ENCODE measurements at regions not wholly inside any gene's neighbourhood (a gene's known extent, or its start where the extent isn't known, plus 50 kb on each side); places are given as distances from the start of the nearest gene placed in this dataset.

- Histone ChIP-seq H3K9me3 (ENCODE audit: control insufficient read depth, insufficient read depth, low read depth, low read length) (no peaks in the 10 kb centered on the region), H3K4me3 (ENCODE audit: low read depth in 2 of 2, low read length in 2 of 2) (no peak overlapping the region), H3K27me3 (ENCODE audit: control insufficient read depth, insufficient read depth, low read length) (no peaks in the 10 kb centered on the region), H3K27ac (ENCODE audit: low read length) (no peak overlapping the region), H3K4me1 (ENCODE audit: control insufficient read depth, insufficient read depth, low read length) (no peaks in the 10 kb centered on the region), H3K36me3 (ENCODE audit: control insufficient read depth, insufficient read depth, low read length) (no peaks in the 10 kb centered on the region)
- ATAC-seq, result no peak
- TF ChIP-seq TCF7L2 (IDR thresholded peaks at IDR 0.05; ENCODE audit: low read depth, low read length) (no peak), POLR2AphosphoS5 (IDR thresholded peaks at IDR 0.05; ENCODE audit: low read depth, low read length) (no peak), SIN3A (IDR thresholded peaks at IDR 0.05; ENCODE audit: borderline replicate concordance, insufficient read depth, low read depth, low read length) (no peak)
- TF ChIP-seq, protein P1, sequence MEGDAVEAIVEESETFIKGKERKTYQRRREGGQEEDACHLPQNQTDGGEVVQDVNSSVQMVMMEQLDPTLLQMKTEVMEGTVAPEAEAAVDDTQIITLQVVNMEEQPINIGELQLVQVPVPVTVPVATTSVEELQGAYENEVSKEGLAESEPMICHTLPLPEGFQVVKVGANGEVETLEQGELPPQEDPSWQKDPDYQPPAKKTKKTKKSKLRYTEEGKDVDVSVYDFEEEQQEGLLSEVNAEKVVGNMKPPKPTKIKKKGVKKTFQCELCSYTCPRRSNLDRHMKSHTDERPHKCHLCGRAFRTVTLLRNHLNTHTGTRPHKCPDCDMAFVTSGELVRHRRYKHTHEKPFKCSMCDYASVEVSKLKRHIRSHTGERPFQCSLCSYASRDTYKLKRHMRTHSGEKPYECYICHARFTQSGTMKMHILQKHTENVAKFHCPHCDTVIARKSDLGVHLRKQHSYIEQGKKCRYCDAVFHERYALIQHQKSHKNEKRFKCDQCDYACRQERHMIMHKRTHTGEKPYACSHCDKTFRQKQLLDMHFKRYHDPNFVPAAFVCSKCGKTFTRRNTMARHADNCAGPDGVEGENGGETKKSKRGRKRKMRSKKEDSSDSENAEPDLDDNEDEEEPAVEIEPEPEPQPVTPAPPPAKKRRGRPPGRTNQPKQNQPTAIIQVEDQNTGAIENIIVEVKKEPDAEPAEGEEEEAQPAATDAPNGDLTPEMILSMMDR (IDR thresholded peaks at IDR 0.05), result no peak
- TF ChIP-seq, protein P2, sequence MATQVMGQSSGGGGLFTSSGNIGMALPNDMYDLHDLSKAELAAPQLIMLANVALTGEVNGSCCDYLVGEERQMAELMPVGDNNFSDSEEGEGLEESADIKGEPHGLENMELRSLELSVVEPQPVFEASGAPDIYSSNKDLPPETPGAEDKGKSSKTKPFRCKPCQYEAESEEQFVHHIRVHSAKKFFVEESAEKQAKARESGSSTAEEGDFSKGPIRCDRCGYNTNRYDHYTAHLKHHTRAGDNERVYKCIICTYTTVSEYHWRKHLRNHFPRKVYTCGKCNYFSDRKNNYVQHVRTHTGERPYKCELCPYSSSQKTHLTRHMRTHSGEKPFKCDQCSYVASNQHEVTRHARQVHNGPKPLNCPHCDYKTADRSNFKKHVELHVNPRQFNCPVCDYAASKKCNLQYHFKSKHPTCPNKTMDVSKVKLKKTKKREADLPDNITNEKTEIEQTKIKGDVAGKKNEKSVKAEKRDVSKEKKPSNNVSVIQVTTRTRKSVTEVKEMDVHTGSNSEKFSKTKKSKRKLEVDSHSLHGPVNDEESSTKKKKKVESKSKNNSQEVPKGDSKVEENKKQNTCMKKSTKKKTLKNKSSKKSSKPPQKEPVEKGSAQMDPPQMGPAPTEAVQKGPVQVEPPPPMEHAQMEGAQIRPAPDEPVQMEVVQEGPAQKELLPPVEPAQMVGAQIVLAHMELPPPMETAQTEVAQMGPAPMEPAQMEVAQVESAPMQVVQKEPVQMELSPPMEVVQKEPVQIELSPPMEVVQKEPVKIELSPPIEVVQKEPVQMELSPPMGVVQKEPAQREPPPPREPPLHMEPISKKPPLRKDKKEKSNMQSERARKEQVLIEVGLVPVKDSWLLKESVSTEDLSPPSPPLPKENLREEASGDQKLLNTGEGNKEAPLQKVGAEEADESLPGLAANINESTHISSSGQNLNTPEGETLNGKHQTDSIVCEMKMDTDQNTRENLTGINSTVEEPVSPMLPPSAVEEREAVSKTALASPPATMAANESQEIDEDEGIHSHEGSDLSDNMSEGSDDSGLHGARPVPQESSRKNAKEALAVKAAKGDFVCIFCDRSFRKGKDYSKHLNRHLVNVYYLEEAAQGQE (IDR thresholded peaks at IDR 0.05; ENCODE audit: insufficient read depth in 1 of 2, low read depth in 2 of 2, low read length in 1 of 2), result no peak
- in situ Hi-C loops (cut with HindIII; ENCODE audit: low pct_unique_long_range_greater_than_20kb, low sequenced_read_pairs) (no loop called here), intact Hi-C loops (cut with micrococcal nuclease; ENCODE audit: unreplicated experiment) (no loop called here)
- DNase-seq (ENCODE audit: low read depth, low spot score), result no peak
- CTCF ChIA-PET, result no interaction called here
- BruUV-seq (replicated peaks), result no TSS peak
- POLR2A ChIA-PET, result no interaction called here
Measured at GRCh38 chr1:199696225-199696624, 331.3 kb upstream of the NR5A2 start.

DNA sequence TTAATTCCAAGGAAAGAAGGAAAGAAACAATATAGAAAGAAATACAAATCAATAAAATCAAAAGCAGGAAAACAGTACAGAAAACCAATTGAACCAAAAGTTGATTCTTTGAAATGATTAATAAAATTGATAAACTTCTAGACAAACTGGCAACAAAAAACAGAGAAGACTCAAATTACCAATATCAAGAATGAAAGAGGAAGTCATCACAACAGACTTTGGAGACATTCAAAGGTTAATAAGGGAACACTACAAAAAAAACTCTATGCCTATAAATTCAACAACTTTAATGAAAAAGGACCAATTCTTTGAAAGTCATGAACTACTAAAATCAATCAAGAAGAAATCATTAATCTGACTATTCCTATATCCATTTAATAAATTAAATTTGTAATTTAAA, 329.3 kb upstream of the NR5A2 start:
- no peaks in the 10 kb centered on the region for H3K36me3 ChIP-seq (ENCODE audit: control insufficient read depth, insufficient read depth, low read length)
- intact Hi-C loops (cut with micrococcal nuclease; ENCODE audit: unreplicated experiment), result no loop called here
- no peaks in the 10 kb centered on the region for H3K27me3 ChIP-seq (ENCODE audit: control insufficient read depth, insufficient read depth, low read length)
- no TSS peak for BruUV-seq (replicated peaks)
- in situ Hi-C loops (cut with HindIII; ENCODE audit: low pct_unique_long_range_greater_than_20kb, low sequenced_read_pairs), result no loop called here
- POLR2A ChIA-PET, result no interaction called here
- no peak overlapping the region for H3K4me3 ChIP-seq (ENCODE audit: low read depth in 2 of 2, low read length in 2 of 2)
- DNase-seq (ENCODE audit: low read depth, low spot score), result no peak
- no peak overlapping the region for H3K27ac ChIP-seq (ENCODE audit: low read length)
- ATAC-seq, result no peak
- no peaks in the 10 kb centered on the region for H3K4me1 ChIP-seq (ENCODE audit: control insufficient read depth, insufficient read depth, low read length)
- no peaks in the 10 kb centered on the region for H3K9me3 ChIP-seq (ENCODE audit: control insufficient read depth, insufficient read depth, low read depth, low read length)
- no peak for TF ChIP-seq SIN3A (IDR thresholded peaks at IDR 0.05; ENCODE audit: borderline replicate concordance, insufficient read depth, low read depth, low read length)
- TF ChIP-seq, protein P2 (IDR thresholded peaks at IDR 0.05; ENCODE audit: insufficient read depth in 1 of 2, low read depth in 2 of 2, low read length in 1 of 2), result no peak
- CTCF ChIA-PET, result no interaction called here
